ENCODE measurements at regions not wholly inside any gene's neighbourhood (a gene's known extent, or its start where the extent isn't known, plus 50 kb on each side); places are given as distances from the start of the nearest gene placed in this dataset.

DNA sequence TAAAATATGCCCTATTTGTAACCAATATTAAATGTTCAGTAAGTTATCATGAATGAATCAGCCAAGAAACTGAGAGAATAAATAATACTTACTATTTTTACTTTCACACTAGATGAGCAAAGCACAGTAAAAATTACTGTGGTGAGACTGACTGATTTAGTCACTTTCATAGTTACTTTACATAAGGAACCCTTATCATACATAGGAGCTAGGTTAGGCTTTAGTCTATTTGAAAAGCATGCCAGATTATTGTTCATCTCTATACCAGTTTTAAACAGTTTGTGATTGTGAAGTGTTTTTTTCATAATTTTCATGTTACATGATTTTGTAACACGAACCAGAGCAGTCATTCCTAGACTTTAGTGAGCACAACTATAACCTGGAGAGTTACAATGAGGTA lies 80.7 kb upstream of the MAGI2 start:
- no peak for DNase-seq
- intact Hi-C loops (cut with DNase I), result no loop called here
- H3K4me1 ChIP-seq, result no peaks in the 10 kb centered on the region
- no peak overlapping the region for H3K4me3 ChIP-seq
- TF ChIP-seq CTCF (IDR thresholded peaks at IDR 0.05) (no peak), POLR2A (IDR thresholded peaks at IDR 0.05) (no peak)
- no peaks in the 10 kb centered on the region for H3K36me3 ChIP-seq
- H3K9me3 ChIP-seq, result no peaks in the 10 kb centered on the region
- 14 to 26% methylated on average over 1 of the region's 1 CpG for WGBS, 2 donors
- H3K27me3 ChIP-seq, result no peaks in the 10 kb centered on the region
- H3K27ac ChIP-seq, result no peak overlapping the region

DNA sequence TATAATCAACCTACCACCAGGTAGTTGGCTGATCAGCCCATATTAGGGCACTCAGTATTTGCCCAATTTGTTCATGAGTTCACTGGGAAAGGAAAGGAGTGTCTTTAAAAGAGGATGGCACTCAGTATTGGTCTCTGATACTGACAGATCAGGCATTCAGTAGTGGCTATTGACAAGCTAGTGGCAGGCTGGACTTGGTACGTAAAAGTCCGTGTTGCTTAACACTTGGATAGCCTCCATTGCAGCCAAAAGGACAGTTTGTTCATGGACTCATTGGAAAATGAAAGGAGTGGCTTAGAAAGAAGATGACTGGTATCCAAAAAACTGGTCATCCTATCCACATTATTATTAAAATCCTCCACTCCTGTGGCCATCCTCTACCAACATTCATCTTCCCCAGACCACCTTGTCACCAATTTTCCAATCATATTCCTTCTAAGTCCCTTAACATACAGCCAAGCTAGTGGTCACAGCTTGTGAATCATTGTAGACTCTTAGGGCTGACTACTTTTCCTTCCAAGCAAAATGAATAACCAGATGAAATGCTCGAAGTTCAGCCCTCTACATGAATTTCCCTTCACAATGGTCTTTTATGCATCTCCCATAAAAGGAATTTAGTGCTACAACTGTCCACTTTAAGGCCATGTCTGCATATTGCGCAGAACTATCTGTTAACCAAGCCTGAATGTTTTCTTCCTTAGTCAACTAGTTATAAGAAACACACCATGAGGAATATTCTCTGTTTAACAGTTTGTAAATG lies 78.6 kb upstream of the MAGI2 start:
- 79 to 80% methylated on average over 4 of the region's 4 CpGs for WGBS, 2 donors

GRCh38 chr7:79531116-79531515 lies 77.6 kb upstream of the MAGI2 start:
- Histone ChIP-seq H3K36me3 (no peaks in the 10 kb centered on the region), H3K4me3 (no peak overlapping the region), H3K9me3 (no peaks in the 10 kb centered on the region), H3K27ac (no peak overlapping the region), H3K27me3 (no peaks in the 10 kb centered on the region), H3K4me1 (no peaks in the 10 kb centered on the region)
- TF ChIP-seq POLR2A (IDR thresholded peaks at IDR 0.05), result no peak
- no peak for TF ChIP-seq CTCF (IDR thresholded peaks at IDR 0.05)
- intact Hi-C loops (cut with DNase I), result no loop called here
- WGBS, 2 donors, result 77 to 89% methylated on average over 3 of the region's 3 CpGs
- DNase-seq, result no peak

More for the DNA sequence above, 78.6 kb upstream of the MAGI2 start:
- intact Hi-C loops (cut with DNase I), result no loop called here
- no peak for TF ChIP-seq POLR2A (IDR thresholded peaks at IDR 0.05)
- TF ChIP-seq CTCF (IDR thresholded peaks at IDR 0.05), result no peak
- DNase-seq, result no peak
- no peaks in the 10 kb centered on the region for H3K36me3 ChIP-seq
- no peaks in the 10 kb centered on the region for H3K9me3 ChIP-seq
- H3K4me1 ChIP-seq, result no peaks in the 10 kb centered on the region
- H3K27me3 ChIP-seq, result no peaks in the 10 kb centered on the region
- no peak overlapping the region for H3K4me3 ChIP-seq
- H3K27ac ChIP-seq, result no peak overlapping the region

- Histone ChIP-seq H3K27me3 (no peaks in the 10 kb centered on the region), H3K4me1 (no peaks in the 10 kb centered on the region), H3K27ac (no peak overlapping the region), H3K4me3 (no peak overlapping the region), H3K9me3 (no peaks in the 10 kb centered on the region), H3K36me3 (no peaks in the 10 kb centered on the region)
- intact Hi-C loops (cut with DNase I), result no loop called here
- 58 to 82% methylated on average over 2 of the region's 2 CpGs for WGBS, 2 donors
- no peak for DNase-seq
- no peak for TF ChIP-seq CTCF (IDR thresholded peaks at IDR 0.05)
- no peak for TF ChIP-seq POLR2A (IDR thresholded peaks at IDR 0.05)
Observed at GRCh38 chr7:79529881-79530235, 76.4 kb upstream of the MAGI2 start.

DNA sequence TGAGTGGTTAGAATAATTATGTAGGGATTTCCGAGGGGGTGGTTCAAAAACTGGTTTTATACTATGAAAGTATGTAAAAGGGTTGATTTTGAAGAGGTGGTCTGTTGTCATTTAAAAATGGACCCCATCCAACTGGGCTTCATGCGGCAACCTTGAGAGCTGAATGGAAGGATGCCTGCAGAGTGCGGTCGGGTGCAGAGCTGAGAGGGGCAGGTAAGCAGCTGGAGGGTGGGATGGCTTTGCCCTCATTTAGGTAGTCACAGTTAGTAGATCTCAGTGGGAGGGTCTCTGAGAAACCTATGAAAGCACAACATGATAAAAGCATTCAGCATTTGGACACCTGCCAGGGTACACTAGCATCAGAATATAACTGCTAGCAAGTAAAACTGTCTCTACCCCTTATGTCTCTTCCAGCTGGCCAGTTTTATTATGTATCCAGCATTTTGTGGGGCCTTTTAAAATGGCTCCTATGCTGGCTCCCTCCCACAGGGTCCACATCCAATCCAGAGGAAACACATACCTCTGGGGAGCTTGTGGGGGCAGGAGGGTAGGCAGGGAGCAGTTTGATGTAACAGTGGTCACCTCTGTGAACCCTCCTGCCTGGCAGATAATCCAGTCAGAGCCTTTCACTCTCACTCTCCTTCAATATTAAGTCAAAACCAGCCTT lies 75.9 kb upstream of the MAGI2 start:
- intact Hi-C loops (cut with DNase I), result no loop called here
- 89 to 92% methylated on average over 4 of the region's 4 CpGs for WGBS, 2 donors
- Histone ChIP-seq H3K4me1 (no peaks in the 10 kb centered on the region), H3K9me3 (no peaks in the 10 kb centered on the region), H3K27me3 (no peaks in the 10 kb centered on the region), H3K27ac (no peak overlapping the region), H3K36me3 (no peaks in the 10 kb centered on the region), H3K4me3 (no peak overlapping the region)
- no peak for TF ChIP-seq POLR2A (IDR thresholded peaks at IDR 0.05)
- TF ChIP-seq CTCF (IDR thresholded peaks at IDR 0.05), result no peak
- no peak for DNase-seq
